ENCODE measurements at regions not wholly inside any gene's neighbourhood (a gene's known extent, or its start where the extent isn't known, plus 50 kb on each side); places are given as distances from the start of the nearest gene placed in this dataset.
"Not testable (repeated sequence)": the region's sequence is repeated elsewhere in the genome, so short reads cannot be mapped to it uniquely, and the experiment has no call there.

GRCh38 chr11:72525466-72525865, 91.1 kb upstream of the CLPB start:
- no peak for DNase-seq

DNA sequence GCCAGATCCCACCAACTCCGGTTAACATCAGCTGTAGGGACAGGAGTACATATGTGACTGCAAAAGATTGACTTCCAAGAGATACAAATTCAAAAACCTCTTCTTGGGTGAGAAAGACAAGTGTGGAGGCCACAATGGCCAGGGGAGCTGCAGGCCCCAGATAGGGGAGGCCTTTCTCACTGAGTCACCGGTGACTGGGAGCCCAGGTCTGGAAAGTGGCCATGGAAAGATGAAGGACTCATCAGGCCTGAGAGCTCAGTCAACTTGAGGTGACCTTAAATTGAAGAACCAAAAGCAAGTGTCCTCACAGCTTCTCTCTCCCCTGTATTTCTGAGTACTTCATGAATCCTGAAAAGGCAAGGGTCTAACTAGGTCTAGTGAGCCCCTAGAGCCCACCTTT, 90.4 kb upstream of the CLPB start:
- DNase-seq = peak; percentile 26

DNA sequence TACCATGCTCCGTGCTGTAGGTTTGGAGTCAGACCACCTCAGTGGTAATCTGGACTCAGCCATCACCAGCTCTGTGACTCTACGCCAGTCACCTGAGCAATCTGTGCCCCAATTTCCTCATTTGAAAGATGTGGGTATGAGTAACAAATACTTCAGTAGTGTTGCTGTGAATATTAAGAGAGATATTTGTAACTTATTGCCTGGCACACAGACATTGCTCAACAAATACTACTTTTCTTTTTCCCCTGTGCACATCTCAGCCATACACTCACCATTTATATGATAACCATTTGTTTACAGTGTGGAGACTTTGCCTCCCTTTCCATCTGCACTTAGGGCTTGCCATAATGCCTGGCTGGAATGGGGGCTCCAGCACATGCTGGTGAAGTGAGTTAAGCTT, 89.7 kb upstream of the CLPB start:
- DNase-seq = no peak

DNA sequence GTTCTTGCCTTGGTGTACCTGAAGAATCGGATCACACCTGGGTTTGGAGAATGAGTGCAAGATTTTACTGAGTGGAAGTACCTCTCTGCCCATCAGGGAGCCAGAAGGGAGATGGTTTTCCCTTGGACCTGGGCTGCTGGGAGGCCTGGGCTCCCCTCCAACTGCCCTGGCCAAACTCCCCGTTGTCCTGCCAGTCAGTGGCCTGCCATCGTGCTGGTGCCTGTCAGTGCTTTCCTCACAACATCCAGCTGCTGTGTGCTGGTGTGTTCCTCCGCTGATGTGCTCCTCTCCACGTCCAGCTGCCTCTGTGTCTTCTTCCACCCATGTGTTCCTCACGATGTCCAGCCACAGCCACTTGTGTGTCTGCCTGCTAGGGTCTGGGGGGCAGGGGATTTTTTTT, 87.9 kb upstream of the CLPB start:
- DNase-seq = no peak

- no peak for DNase-seq
These were observed 87.3 kb upstream of the CLPB start for GRCh38 chr11:72521664-72522063.

GRCh38 chr11:72520815-72521214, 86.5 kb upstream of the CLPB start:
- DNase-seq = no peak

DNA sequence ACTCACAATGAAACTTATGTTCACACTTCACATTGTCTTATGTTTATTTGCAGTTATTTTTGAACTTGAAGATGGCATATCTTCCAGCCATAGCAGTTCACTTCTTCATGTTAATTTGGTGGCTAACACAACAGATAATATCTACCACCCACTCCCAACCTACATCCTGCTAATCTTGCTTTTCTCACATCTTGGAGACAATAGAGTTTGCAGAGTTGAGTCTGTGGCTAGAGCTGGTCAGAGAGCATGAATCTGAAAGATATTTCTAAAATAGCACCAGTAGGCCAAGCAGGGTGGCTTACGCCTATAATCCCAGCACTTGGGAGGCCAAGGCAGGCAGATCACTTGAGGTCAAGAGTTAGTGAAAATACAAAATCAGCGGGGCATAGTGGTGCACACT, 85.6 kb upstream of the CLPB start:
- DNase-seq = not testable (repeated sequence)

DNA sequence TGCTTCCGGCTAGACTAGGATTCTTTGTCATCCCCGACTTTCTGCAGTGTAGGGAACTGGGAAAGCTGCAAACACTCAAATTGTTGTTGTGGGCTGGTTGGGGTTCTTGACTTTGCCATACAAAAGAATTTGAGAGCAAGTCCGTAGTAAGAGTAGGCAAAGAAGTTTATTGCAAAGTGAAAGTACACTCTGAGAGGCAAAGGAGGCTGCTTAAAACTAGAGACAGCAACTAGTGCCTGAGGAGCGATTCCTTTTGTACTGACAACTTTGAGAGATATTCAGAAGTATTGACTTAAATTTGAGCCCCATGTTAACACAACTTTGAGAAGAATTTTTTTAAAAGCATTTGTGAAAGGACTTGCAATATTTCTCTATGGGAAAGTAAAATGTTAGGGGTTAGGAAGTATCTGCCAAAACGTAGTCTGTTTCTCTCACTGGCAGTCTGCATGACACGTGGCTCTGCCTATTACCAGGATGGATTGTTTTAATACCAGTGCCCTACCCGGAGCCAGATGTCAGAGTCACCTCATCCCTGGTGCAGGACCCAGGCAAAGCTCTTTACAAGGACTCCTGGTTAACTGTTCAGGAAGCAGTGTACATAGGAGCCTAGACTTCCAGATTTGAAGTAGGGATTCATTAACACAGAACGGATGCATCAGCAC, 85.0 kb upstream of the CLPB start:
- DNase-seq = no peak

- DNase-seq = no peak
These were observed 80.0 kb upstream of the CLPB start for GRCh38 chr11:72514331-72514730.

DNA sequence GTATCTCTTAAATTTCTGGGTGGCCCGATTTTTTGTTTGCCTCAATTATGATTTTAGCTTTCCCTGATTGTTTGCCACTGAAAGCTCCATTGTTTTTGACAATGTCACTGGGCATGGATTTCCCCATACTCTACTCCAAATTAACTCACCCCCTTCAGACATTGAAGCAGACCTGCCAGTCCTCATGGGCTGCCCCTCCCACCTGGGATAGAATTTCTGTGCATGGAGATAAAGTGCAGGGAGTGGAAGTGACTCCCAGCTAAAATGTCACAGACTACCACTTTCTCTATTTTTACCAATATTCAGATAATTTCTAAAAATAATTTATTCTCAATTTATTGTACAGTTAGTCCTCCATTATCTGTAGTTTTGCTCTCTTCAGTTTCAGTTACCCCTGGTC, 79.1 kb upstream of the CLPB start:
- DNase-seq = no peak

DNA sequence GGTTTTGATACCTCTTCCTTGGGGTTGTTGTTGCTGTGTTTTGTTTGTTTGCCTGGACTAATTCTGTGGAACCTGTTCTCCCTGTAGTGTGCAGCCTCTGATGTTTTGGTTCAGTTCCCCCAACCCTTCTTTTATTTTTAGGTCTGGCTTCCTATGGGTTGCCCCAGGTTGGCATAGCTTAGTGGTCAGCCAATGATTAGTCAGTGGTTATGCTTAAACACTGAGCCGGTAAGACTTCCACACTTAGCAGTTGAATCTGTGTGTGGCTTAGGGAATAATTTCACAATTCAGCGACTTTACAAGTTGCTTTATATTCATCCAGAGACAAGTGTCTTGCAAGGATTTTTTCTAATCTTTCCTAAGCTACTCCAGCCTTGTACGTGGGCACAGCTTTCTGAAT, 78.6 kb upstream of the CLPB start:
- DNase-seq = no peak

- no peak for DNase-seq
These were observed 77.2 kb upstream of the CLPB start for GRCh38 chr11:72511393-72512047.

- no peak for DNase-seq
These were observed 72.7 kb upstream of the CLPB start for GRCh38 chr11:72507050-72507449.

- no peak for DNase-seq
These were observed 63.4 kb upstream of the CLPB start for GRCh38 chr11:72497731-72498130.

GRCh38 chr11:72494109-72494429, 59.7 kb upstream of the CLPB start:
- DNase-seq = no peak

DNA sequence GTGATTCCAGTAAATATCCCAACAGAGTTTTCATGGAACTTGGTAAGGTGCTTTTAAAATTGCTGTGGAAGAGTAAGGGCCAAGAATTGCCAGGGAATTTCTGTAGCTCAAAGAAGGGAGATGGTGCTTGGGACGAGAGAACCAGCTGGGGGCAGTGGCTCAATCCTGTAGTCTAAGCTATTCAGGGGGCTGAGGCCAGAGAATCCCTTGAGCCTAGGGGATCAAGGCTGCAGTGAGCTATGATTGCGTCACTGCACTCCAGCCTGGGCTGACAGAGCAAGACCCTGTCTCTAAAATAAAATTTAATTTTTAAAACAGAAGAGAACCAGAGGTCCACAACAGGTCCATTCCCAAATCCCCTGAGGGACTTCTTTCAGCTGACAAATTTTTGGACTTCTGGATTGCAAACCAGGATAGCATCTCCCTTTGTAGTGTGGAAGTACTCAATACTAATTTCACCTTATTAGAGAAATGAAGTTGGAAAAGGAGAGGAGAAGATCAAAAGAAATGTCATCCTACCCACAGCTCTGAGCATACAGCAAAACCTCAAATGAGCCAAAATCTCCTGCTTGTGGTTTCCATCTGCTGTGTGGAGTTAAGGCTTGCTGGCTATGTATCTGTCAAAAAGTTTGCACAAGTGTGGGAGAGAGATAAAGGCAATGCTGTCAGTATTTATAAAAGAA, 59.2 kb upstream of the CLPB start:
- no peak for DNase-seq

DNA sequence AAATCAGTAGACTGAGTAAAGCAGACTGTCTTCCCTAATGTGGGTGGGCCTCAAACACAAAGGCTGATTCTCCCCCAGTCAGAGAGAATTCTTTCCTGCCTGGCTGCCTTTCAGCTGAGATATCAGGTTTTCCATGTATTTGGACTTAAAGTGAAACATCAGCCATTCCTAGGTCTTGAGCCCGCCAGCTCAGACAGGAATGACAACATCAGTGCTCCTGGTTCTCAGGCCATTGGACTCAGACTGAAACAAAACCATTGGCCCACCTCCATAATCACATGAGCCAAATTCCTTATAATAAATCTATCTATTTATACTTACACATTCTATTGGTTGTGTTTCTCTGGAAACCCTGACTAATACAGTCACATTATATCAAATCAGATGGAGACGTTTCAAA, 56.7 kb upstream of the CLPB start:
- peak; percentile 13 for DNase-seq

All from fibroblast of skin of back (primary cell).